ENCODE measurements at regions not wholly inside any gene's neighbourhood (a gene's known extent, or its start where the extent isn't known, plus 50 kb on each side); places are given as distances from the start of the nearest gene placed in this dataset.

DNA sequence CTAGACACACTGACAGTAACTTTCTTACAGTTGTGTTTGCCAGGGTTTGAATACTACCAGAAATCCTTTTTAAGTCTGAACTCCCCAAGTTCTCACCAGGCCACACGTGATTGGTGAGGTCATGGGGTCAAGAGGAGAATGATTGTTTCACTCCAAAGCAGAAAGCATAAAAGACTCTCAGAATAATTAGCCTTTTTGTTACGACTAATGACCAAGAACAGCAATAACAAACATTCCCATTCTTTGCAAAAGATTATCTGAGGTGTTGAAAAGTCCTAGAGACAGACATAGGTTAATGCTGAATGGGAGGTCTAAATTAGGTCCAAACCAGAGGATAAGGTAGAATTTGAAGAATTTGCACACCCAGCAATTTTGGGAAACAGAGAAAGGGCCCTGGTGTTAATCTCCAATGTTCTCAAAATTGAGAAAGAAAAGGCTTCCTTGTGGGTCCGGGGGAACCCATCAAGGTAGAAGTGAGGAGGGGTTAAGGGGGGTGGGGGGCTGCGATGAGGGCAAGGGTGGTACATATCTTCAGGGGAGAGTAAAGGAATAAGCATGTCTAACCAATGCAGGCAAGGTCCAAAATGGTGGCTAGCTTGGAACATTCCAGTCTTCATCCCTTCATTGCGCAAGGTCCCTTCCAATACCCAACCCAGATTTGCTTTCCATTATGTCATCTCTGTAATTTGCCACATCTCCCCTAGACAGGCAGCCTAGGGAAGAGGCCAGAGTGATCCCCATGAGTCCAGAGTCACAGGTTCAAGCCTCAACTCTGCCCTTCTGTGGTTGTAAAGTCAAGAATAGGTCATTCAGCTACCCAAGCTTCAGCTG, 74.6 kb upstream of the NFIA start:
- Histone ChIP-seq H3K27me3 (ENCODE audit: low read length) (no peaks in the 10 kb centered on the region), H2AFZ (ENCODE audit: low read depth, low read length, severe bottlenecking) (no peak overlapping the region), H3K9me2 (replicated peaks; ENCODE audit: insufficient read depth, low read length) (no peaks in the 10 kb centered on the region), H3K9ac (ENCODE audit: low read length) (no peak overlapping the region), H3F3A (ENCODE audit: insufficient read depth) (no peaks in the 10 kb centered on the region), H3K4me2 (ENCODE audit: low read depth, low read length, poor library complexity, severe bottlenecking) (no peak overlapping the region), H4K20me1 (ENCODE audit: low read depth, low read length) (no peaks in the 10 kb centered on the region), H3K79me2 (ENCODE audit: insufficient read depth, low read length) (no peaks in the 10 kb centered on the region), H3K27ac (ENCODE audit: low read depth, low read length) (no peak overlapping the region), H3K9me3 (ENCODE audit: insufficient read depth, low read length) (no peaks in the 10 kb centered on the region), H3K36me3 (ENCODE audit: low read length) (no peaks in the 10 kb centered on the region), H3K4me3 (ENCODE audit: insufficient read depth, low read length, poor library complexity, severe bottlenecking) (no peak overlapping the region)
- TF ChIP-seq, protein P1, sequence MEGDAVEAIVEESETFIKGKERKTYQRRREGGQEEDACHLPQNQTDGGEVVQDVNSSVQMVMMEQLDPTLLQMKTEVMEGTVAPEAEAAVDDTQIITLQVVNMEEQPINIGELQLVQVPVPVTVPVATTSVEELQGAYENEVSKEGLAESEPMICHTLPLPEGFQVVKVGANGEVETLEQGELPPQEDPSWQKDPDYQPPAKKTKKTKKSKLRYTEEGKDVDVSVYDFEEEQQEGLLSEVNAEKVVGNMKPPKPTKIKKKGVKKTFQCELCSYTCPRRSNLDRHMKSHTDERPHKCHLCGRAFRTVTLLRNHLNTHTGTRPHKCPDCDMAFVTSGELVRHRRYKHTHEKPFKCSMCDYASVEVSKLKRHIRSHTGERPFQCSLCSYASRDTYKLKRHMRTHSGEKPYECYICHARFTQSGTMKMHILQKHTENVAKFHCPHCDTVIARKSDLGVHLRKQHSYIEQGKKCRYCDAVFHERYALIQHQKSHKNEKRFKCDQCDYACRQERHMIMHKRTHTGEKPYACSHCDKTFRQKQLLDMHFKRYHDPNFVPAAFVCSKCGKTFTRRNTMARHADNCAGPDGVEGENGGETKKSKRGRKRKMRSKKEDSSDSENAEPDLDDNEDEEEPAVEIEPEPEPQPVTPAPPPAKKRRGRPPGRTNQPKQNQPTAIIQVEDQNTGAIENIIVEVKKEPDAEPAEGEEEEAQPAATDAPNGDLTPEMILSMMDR (IDR thresholded peaks at IDR 0.05; ENCODE audit: insufficient read depth, low read length, poor library complexity, severe bottlenecking), result no peak
- TF ChIP-seq EZH2phosphoT487 (conservative IDR thresholded peaks at IDR 0.05; ENCODE audit: low read length), result no peak

DNA sequence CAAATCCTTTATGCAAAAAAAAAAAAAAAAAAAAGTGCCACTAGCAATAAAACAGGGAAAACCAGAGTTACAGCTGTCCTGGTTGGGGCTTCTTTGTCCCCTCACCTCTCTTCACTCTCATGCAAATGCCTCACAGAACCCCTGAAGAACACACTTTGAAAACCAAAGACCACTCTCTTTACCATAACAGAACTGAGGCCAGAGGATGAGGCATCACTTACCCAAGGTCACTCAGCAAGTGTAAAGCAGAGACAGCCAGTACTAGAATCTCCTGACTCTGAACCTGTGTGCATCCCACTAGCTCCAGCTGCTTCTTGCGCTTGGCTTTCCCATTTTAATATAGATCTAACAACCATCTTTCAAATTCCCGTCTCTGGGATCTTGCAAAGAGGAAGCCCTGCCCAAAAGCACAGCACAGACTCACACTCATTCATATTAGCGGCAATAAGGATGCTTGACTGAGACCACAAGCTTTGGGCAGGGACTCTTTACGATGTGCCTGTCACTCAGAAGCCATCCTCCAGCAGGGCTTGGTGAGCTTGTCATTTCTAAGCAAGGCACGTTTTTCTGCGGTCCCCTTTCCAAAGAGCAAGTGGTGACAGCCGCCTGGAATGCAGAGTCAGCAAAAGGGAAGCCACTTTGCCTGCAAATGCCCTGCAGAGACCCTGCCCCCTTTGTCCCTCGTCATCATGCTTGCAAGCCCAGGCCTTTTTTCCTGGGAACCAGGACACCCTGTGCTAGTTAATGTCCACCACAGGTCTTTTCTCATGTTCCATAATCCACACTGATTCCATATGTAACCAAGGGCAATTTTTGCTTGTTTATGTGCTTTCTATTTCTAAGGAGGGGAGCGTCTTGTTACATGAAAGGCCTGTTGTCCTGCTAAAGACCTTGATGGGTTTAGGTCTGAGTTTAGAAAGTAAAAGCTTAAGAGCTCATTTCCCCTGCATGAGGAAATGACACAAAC, 76.5 kb upstream of the NFIA start:
- Histone ChIP-seq H3K4me2 (ENCODE audit: low read depth, low read length, poor library complexity, severe bottlenecking) (no peak overlapping the region), H3K4me3 (ENCODE audit: insufficient read depth, low read length, poor library complexity, severe bottlenecking) (no peak overlapping the region)

DNA sequence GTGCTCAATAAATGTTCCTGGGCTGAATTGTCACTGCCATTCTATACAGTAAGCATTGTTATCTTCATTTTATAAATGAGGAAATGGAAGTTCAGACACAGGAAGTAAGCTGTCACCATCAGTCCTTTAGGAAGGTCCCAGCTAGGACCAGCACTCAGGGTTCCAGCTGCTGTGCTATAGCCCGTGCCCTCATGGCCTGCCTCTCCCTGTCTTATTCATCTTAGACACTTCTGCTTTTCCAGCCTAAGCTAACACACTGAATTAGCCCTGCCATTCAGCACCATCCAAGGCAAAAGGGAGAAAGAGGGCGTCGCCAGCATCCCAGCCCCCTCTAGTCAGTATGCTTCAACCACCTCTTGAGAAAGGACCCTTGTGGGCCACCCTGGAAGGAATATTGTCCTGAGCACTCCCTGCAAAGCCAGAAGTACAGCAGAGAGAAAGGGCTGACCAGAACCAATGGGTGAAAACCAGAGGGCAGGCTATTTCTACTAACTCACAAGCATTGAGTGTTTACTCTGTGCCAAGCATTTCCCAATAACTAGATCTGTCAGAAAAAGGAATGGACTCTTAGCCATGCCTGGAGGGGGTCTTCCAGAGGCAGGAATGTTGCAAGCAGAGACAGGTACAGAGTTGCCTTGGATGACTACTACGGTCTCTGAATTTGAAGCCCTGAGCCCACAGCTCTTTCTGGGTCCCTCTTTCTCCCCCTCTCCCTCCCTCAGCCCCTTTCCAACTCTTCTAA, 77.9 kb upstream of the NFIA start:
- TF ChIP-seq, protein P1 (IDR thresholded peaks at IDR 0.05; ENCODE audit: insufficient read depth, low read length, poor library complexity, severe bottlenecking), result no peak
- TF ChIP-seq EZH2phosphoT487 (conservative IDR thresholded peaks at IDR 0.05; ENCODE audit: low read length), result no peak
- no peaks in the 10 kb centered on the region for H3K36me3 ChIP-seq (ENCODE audit: low read length)
- no peaks in the 10 kb centered on the region for H3K27me3 ChIP-seq (ENCODE audit: low read length)
- no peaks in the 10 kb centered on the region for H4K20me1 ChIP-seq (ENCODE audit: low read depth, low read length)
- no peak overlapping the region for H3K4me2 ChIP-seq (ENCODE audit: low read depth, low read length, poor library complexity, severe bottlenecking)
- H3K9me2 ChIP-seq (replicated peaks; ENCODE audit: insufficient read depth, low read length), result no peaks in the 10 kb centered on the region
- no peak overlapping the region for H2AFZ ChIP-seq (ENCODE audit: low read depth, low read length, severe bottlenecking)
- H3K9me3 ChIP-seq (ENCODE audit: insufficient read depth, low read length), result no peaks in the 10 kb centered on the region
- H3K9ac ChIP-seq (ENCODE audit: low read length), result no peak overlapping the region
- H3K79me2 ChIP-seq (ENCODE audit: insufficient read depth, low read length), result no peaks in the 10 kb centered on the region
- H3K27ac ChIP-seq (ENCODE audit: low read depth, low read length), result no peak overlapping the region
- H3F3A ChIP-seq (ENCODE audit: insufficient read depth), result no peaks in the 10 kb centered on the region
- H3K4me3 ChIP-seq (ENCODE audit: insufficient read depth, low read length, poor library complexity, severe bottlenecking), result no peak overlapping the region

More for the DNA sequence above, 76.5 kb upstream of the NFIA start:
- Histone ChIP-seq H3K79me2 (ENCODE audit: insufficient read depth, low read length) (no peaks in the 10 kb centered on the region), H3K9me3 (ENCODE audit: insufficient read depth, low read length) (no peaks in the 10 kb centered on the region), H3K27me3 (ENCODE audit: low read length) (no peaks in the 10 kb centered on the region), H3F3A (ENCODE audit: insufficient read depth) (no peaks in the 10 kb centered on the region), H3K9ac (ENCODE audit: low read length) (no peak overlapping the region), H3K9me2 (replicated peaks; ENCODE audit: insufficient read depth, low read length) (no peaks in the 10 kb centered on the region), H2AFZ (ENCODE audit: low read depth, low read length, severe bottlenecking) (no peak overlapping the region), H4K20me1 (ENCODE audit: low read depth, low read length) (no peaks in the 10 kb centered on the region), H3K36me3 (ENCODE audit: low read length) (no peaks in the 10 kb centered on the region), H3K27ac (ENCODE audit: low read depth, low read length) (no peak overlapping the region)
- TF ChIP-seq, protein P1 (IDR thresholded peaks at IDR 0.05; ENCODE audit: insufficient read depth, low read length, poor library complexity, severe bottlenecking), result no peak
- no peak for TF ChIP-seq EZH2phosphoT487 (conservative IDR thresholded peaks at IDR 0.05; ENCODE audit: low read length)

Data from SU-DHL-6 (cell line).